Liver (tissue), 3 donors: ENCODE measurements at regions not wholly inside any gene's neighbourhood (a gene's known extent, or its start where the extent isn't known, plus 50 kb on each side); places are given as distances from the start of the nearest gene placed in this dataset.

Experiments
- EGR1 ChIP-seq, 2 donors: IDR thresholded peaks; 2 replicates each; pipeline ENCODE4 v1.6.1; 2016 to 2018; ENCODE audit warnings: antibody characterized with exemption in 2 of 2, low read depth in 2 of 2
- JUND ChIP-seq, 2 donors: IDR thresholded peaks; 2 replicates each; pipeline ENCODE4 v1.6.1; 2016; ENCODE audit warnings: antibody characterized with exemption in 2 of 2
- SP1 ChIP-seq: IDR thresholded peaks from 2 replicates; pipeline ENCODE4 v1.6.1; 2018; ENCODE audit warnings: antibody characterized with exemption, mild to moderate bottlenecking
- TAF1 ChIP-seq: conservative IDR thresholded peaks from 2 replicates; pipeline ENCODE4 v1.6.1; 2016; ENCODE audit warnings: antibody characterized with exemption, mild to moderate bottlenecking
- YY1 ChIP-seq: IDR thresholded peaks from 2 replicates; pipeline ENCODE4 v1.6.1; 2016; ENCODE audit warnings: antibody characterized with exemption, mild to moderate bottlenecking
- TF ChIP-seq, protein P1 (sequence below): fragments of 150-350 bp; IDR thresholded peaks from 2 replicates; pipeline ENCODE4 v1.5.1; 2017; ENCODE audit warnings: improper control_type of control experiment, low read depth, low read length; ENCODE audit not compliant: missing input control
- TF ChIP-seq, protein P2 (sequence below): IDR thresholded peaks from 2 replicates; pipeline ENCODE4 v1.6.1; 2016; ENCODE audit warnings: antibody characterized with exemption
- TF ChIP-seq, protein P3 (sequence below): IDR thresholded peaks from 2 replicates; pipeline ENCODE4 v1.6.1; 2016; ENCODE audit warnings: antibody characterized with exemption, mild to moderate bottlenecking
- TF ChIP-seq, protein P4 (sequence below): IDR thresholded peaks from 2 replicates; pipeline ENCODE4 v1.6.1; 2016; ENCODE audit warnings: antibody characterized with exemption
- donor health status: healthy.
- donor health status: healthy.

DNA sequence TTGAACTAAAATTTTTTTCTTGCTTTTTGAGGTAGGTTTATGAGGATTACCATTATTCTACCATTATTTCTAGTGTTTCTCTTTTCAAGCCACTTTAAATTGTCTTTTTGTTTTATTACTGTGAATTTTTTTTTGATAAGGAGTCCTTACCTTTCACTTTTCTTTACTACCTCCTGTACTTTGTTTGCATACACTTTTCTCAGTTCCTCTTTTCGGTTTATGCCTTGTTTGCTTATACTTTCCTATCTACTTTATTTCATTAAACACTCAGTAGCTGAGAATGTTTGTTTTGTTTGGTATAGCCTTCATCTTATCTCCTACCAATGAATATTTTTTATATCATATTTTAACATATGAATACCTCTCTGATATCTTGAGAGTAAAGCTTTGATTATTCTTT lies 147.9 kb downstream of the TFAP2B start:
- no peak for TF ChIP-seq SP1
- TF ChIP-seq, protein P1, sequence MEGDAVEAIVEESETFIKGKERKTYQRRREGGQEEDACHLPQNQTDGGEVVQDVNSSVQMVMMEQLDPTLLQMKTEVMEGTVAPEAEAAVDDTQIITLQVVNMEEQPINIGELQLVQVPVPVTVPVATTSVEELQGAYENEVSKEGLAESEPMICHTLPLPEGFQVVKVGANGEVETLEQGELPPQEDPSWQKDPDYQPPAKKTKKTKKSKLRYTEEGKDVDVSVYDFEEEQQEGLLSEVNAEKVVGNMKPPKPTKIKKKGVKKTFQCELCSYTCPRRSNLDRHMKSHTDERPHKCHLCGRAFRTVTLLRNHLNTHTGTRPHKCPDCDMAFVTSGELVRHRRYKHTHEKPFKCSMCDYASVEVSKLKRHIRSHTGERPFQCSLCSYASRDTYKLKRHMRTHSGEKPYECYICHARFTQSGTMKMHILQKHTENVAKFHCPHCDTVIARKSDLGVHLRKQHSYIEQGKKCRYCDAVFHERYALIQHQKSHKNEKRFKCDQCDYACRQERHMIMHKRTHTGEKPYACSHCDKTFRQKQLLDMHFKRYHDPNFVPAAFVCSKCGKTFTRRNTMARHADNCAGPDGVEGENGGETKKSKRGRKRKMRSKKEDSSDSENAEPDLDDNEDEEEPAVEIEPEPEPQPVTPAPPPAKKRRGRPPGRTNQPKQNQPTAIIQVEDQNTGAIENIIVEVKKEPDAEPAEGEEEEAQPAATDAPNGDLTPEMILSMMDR = no peak
- TF ChIP-seq, protein P2, sequence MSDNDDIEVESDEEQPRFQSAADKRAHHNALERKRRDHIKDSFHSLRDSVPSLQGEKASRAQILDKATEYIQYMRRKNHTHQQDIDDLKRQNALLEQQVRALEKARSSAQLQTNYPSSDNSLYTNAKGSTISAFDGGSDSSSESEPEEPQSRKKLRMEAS = no peak
- TF ChIP-seq, protein P3, sequence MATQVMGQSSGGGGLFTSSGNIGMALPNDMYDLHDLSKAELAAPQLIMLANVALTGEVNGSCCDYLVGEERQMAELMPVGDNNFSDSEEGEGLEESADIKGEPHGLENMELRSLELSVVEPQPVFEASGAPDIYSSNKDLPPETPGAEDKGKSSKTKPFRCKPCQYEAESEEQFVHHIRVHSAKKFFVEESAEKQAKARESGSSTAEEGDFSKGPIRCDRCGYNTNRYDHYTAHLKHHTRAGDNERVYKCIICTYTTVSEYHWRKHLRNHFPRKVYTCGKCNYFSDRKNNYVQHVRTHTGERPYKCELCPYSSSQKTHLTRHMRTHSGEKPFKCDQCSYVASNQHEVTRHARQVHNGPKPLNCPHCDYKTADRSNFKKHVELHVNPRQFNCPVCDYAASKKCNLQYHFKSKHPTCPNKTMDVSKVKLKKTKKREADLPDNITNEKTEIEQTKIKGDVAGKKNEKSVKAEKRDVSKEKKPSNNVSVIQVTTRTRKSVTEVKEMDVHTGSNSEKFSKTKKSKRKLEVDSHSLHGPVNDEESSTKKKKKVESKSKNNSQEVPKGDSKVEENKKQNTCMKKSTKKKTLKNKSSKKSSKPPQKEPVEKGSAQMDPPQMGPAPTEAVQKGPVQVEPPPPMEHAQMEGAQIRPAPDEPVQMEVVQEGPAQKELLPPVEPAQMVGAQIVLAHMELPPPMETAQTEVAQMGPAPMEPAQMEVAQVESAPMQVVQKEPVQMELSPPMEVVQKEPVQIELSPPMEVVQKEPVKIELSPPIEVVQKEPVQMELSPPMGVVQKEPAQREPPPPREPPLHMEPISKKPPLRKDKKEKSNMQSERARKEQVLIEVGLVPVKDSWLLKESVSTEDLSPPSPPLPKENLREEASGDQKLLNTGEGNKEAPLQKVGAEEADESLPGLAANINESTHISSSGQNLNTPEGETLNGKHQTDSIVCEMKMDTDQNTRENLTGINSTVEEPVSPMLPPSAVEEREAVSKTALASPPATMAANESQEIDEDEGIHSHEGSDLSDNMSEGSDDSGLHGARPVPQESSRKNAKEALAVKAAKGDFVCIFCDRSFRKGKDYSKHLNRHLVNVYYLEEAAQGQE = no peak
- TF ChIP-seq YY1 = no peak
- TF ChIP-seq, protein P4, sequence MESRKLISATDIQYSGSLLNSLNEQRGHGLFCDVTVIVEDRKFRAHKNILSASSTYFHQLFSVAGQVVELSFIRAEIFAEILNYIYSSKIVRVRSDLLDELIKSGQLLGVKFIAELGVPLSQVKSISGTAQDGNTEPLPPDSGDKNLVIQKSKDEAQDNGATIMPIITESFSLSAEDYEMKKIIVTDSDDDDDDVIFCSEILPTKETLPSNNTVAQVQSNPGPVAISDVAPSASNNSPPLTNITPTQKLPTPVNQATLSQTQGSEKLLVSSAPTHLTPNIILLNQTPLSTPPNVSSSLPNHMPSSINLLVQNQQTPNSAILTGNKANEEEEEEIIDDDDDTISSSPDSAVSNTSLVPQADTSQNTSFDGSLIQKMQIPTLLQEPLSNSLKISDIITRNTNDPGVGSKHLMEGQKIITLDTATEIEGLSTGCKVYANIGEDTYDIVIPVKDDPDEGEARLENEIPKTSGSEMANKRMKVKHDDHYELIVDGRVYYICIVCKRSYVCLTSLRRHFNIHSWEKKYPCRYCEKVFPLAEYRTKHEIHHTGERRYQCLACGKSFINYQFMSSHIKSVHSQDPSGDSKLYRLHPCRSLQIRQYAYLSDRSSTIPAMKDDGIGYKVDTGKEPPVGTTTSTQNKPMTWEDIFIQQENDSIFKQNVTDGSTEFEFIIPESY = no peak
- no peak for TF ChIP-seq JUND (IDR thresholded peaks at IDR 0.05)
- TF ChIP-seq TAF1 = no peak
- TF ChIP-seq EGR1 (IDR thresholded peaks at IDR 0.05; ENCODE audit: low read depth in 2 of 2) = no peak
